HG03378 (cell line): ENCODE measurements at regions not wholly inside any gene's neighbourhood (a gene's known extent, or its start where the extent isn't known, plus 50 kb on each side); places are given as distances from the start of the nearest gene placed in this dataset.

ENCODE experiments used
- ATAC-seq: cut with Tn5 transposase; IDR thresholded peaks from one replicate; pipeline ENCODE4 v1.9.1; 2021; ENCODE audit warnings: mild to moderate bottlenecking, moderate library complexity; ENCODE audit not compliant: unreplicated experiment

- no peak for ATAC-seq
Observed at GRCh38 chr10:128934492-128934891, 532.5 kb upstream of the MGMT start.

DNA sequence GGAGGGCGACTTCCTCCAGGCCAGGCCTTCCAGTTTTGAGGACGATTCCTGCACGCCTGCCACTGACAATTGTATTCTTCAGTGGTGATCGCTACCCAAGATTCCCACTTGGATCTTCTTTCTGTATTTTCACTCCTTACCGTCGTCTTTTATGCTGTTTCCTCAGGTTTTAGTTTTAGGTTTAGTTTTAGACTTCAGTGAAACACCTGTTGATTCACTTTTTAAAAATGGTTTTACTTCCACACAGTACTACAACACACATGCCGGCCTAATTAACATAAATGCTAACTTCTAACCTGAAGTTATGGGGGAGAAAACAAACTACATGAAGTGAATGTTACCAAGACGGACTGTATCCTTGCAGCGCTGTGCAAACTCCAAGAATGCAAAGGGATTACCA lies 530.6 kb upstream of the MGMT start:
- ATAC-seq, result no peak

DNA sequence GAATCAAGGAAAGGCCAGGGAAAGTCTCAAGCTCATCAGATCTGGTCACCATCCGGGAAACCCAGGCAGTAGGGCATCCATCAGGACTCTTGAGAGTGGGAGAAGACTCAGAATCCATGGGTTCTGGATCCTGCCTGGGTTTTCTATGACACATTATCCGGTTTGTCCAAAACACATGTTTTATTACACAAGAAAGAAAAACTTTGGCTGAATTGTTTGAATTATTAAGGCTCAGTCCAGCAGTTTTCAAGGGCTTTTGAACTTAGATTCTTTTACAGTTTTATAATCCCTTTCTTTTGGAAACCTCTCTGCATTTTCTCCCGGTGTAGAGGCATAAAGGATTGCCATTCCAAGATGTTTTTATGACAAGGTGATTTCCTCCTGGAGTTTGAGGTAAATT lies 528.5 kb upstream of the MGMT start:
- no peak for ATAC-seq

GRCh38 chr10:128940081-128940480 lies 527.0 kb upstream of the MGMT start:
- no peak for ATAC-seq

DNA sequence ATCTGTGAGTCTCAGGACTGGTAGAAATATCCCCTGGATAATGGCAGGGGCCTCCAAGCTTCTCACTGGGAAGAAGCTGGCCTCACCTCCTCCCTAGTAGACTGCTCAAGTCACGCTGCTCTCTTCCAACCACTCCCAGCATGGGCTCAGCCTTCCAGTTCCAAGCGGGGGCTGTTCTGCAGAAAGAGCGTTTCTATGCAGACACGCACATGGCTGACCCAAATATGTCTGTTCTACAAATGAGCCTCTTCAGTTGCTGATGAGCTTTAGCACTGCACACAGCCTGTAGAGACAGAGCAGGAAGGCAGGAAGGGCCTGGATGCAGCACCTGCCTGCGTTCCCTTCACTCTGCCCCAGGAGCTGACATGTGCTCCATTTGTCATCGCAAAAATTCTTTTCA lies 523.9 kb upstream of the MGMT start:
- no peak for ATAC-seq

DNA sequence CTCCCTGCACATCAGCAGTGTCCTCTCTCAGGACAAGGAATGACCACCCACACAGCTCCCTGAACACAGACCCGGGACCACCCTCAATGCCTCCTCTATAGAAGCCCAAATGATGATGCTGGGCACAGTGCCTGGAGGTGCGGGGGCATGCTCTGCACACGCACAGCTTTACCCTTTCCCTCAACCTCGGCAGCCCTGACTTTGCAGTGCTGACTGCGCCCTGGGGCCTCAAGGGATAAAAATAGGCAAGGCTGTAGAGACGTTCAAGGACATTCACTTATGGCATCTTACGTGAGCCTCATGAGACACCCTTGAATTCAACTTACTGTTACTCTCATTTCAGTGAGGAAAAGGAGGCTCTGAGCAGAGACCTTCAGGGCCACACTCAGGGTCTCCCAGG lies 521.6 kb upstream of the MGMT start:
- ATAC-seq, result no peak

DNA sequence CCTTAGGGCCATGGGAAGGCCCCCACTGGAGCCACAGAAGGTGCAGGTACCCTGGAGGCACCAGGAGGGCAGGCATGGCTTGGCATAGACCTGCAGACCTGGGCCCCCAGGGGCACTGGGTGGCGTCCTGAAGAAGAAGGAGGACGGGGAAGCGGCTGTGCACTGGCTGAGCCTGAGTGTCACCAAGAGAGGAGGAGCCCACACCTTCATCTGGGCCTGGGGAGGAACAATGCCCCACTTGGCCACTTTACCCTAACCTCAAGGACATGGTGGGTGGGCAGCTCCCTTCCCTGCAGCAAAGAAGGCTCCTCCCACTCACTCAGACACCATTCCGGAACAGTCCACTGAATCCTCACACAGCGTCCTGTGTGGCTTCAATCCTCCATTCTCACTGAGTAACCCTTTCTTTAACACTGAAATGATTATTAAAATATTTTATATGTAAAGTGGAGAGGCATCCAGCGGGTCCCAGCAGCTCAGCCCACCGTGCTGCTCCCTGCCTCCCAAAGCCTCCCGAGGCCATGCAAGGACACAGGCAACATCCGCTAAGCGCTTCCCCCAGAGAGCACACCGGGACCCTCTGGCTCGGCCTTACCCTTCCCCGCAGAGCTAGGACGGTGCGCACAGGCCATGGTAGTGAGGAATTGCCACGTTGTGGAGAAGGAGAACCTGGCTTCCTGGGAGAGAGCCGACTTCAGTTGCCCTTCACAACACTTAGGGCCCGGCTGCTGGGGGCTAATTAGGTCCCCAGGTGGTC lies 516.7 kb upstream of the MGMT start:
- no peak for ATAC-seq

GRCh38 chr10:128950916-128951275 lies 516.1 kb upstream of the MGMT start:
- ATAC-seq, result no peak

GRCh38 chr10:128952856-128953255 lies 514.2 kb upstream of the MGMT start:
- ATAC-seq, result no peak

DNA sequence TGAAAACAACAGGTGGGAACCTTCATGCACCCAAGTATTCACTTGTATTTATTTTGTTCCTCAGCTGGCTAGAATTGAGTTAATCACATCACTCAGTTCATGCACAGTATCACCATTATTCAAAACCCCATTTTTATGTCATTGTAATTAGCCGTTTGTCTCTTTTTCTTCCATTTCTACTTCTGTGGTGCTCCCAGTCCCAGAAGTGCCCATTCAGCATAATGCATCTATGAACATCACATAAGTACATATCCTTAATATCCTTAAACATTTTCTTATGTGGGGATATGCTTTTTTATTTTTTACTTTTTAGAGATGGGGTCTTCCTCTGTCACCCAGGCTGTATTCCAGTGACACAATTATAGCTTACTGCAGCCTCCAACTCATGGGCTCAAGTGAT lies 510.9 kb upstream of the MGMT start:
- ATAC-seq, result no peak

DNA sequence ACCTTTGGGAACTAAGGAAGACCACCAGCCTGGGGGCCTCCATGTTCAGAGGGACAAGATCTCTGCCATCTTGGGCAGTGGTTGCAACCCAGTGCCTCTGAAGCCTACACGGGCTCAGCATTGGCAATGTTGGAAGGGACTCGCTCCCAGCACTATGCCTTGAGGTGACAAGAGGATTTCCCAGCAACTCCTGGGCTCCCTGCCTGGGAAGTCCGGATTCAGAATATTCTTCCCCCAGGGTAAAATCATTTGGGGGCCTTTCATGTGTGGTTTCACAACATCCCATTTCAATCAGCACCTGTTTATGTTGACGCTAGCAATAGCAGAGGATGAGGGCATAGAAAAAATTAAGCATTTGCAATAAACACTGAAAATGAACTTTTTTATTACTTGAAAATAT lies 509.8 kb upstream of the MGMT start:
- ATAC-seq, result no peak

DNA sequence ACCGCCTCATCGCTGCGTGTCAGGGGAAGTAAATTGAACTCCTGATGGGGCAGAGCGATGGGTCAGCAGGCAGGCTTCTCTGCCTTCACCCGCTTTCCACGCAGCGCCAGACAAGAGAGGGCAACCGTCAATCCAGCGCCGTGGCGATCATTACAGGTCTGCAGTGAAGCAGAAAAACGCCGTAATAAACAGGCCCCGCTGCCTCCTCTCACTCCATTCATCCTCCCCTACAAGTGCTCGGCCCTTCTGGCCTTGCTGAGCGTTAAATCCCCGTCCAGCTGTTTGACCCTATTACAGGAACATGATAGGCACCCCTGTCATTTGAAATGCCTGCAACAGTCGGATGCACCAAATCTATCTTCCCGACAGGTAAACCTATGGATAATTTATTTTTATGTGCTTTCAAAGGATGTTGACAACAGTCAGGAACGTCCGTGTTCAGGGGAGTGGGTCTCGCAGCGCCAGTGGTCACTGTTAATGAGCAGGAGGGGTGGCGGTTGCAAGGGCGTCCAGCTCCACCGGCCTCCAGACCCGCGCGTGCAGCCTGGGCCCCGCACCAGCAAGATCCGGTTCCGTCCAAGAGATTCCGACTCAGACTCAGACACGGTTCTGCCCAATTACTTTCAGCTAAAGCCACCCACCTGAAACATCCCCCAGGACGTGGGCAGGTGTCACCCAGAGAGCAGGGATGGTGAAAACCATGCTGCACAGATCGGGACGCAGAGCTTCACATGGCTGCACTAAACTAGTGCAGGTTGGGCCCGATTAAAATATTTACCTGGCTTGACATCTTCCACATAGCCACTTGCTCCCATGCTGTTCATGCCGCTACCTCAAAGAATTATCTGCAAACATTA lies 508.0 kb upstream of the MGMT start:
- no peak for ATAC-seq

- no peak for ATAC-seq
Observed at GRCh38 chr10:128959746-128960145, 507.3 kb upstream of the MGMT start.

- no peak for ATAC-seq
Observed at GRCh38 chr10:128960517-128960916, 506.5 kb upstream of the MGMT start.

- ATAC-seq, result no peak
Observed at GRCh38 chr10:128962182-128962581, 504.9 kb upstream of the MGMT start.

GRCh38 chr10:128963211-128964099 lies 503.6 kb upstream of the MGMT start:
- ATAC-seq, result no peak

DNA sequence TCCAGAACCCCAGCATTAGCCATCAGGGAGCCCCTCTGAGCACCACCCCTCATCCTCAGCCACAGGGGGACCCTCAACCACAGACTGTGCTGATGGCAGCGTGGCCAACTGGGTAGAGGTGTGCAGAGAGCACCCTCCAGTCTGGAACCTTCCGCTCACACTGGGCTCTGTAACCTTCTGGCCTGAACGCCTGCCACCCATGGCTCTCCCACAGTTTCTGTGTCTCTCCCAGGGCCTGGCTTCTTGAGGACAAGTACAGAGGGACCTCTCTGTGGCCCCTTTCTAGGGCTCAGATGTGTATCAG lies 503.0 kb upstream of the MGMT start:
- no peak for ATAC-seq

GRCh38 chr10:128967980-128968756 lies 498.9 kb upstream of the MGMT start:
- ATAC-seq, result no peak

DNA sequence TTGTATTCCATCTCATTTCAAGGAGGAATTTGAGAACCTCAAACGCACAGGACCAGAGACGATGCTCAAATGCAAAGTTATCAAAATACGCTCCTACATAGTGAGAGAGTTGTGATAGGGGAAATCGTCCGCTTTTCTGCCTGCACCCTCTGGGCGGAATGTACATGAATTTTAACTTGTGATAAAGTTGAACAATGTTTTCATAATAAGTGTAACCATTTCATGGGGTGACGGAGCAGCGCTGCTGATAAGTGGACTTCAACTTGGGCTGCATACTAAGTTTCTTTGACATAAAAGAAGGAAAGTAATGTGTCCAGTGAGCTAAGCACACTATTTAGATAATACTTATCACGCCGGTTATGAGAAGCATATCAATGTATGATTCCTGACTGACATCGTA lies 497.5 kb upstream of the MGMT start:
- ATAC-seq, result no peak

DNA sequence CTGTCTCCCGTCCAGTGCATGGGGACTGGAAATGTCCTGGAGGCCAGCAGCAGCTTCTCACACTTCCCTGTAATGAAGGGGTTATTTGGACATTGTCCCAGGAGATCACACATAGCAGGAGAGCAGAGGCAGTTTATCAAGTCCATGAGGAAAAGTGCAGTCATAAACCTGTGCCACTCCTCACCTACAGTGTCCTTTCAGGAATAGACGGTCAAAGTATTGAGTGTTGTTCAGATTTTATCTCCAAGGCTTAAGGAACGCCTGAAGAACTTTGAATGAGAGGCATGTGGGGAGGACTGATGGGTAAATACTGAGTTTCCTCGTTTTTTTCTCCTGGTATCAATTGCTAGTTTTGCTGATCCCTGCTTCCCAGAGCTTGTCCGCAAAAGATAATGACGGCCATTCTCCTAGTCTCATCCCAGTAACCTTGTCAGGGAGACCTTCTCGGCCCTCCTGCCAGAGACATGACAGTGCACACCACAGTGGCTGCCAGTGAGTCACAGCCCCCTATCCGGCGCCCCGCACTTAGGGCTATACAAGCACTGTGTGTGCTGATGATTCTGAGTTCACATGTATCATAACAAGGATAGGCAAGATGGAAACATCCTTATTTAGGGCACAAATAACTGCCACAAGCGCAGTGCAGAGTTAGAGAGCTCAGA lies 495.5 kb upstream of the MGMT start:
- no peak for ATAC-seq
